ENCODE measurements at regions not wholly inside any gene's neighbourhood (a gene's known extent, or its start where the extent isn't known, plus 50 kb on each side); places are given as distances from the start of the nearest gene placed in this dataset.

DNA sequence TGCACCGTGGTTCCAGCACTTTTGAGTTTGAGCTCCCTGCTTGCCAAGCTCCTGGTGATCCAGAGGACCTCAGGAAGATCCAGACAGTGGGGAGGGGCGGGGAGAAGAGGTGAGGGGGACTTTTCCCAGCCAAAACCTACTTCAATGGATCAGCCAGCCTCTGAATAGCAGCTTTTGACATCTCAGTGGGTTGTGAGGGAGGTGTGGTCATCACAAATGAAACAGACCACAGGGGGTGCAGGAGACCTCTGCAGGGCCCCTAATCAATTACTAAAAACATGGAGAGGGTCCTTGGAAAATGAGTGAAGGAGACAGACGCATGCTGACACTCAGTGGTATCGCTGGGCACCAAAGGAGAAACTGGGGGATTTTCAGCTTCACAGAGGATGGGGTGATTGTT is 372.7 kb downstream of the ZNF521 start:
- BruUV-seq (replicated peaks): no TSS peak
- DNase-seq: no peak
- TF ChIP-seq, protein P1, sequence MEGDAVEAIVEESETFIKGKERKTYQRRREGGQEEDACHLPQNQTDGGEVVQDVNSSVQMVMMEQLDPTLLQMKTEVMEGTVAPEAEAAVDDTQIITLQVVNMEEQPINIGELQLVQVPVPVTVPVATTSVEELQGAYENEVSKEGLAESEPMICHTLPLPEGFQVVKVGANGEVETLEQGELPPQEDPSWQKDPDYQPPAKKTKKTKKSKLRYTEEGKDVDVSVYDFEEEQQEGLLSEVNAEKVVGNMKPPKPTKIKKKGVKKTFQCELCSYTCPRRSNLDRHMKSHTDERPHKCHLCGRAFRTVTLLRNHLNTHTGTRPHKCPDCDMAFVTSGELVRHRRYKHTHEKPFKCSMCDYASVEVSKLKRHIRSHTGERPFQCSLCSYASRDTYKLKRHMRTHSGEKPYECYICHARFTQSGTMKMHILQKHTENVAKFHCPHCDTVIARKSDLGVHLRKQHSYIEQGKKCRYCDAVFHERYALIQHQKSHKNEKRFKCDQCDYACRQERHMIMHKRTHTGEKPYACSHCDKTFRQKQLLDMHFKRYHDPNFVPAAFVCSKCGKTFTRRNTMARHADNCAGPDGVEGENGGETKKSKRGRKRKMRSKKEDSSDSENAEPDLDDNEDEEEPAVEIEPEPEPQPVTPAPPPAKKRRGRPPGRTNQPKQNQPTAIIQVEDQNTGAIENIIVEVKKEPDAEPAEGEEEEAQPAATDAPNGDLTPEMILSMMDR (IDR thresholded peaks at IDR 0.05; ENCODE audit: unreplicated experiment): no peak
- Mint-ChIP-seq H3K36me3 (ENCODE audit: insufficient read depth, unreplicated experiment) (no peaks in the 10 kb centered on the region), H3K9me3 (ENCODE audit: low read depth, unreplicated experiment) (no peaks in the 10 kb centered on the region), H3K4me3 (ENCODE audit: low read depth, unreplicated experiment) (no peak overlapping the region), H3K27ac (ENCODE audit: unreplicated experiment) (no peak overlapping the region), H3K27me3 (ENCODE audit: unreplicated experiment) (peaks cover 87% of the 10 kb centered on the region), H3K4me1 (ENCODE audit: low read depth, unreplicated experiment) (no peaks in the 10 kb centered on the region)
- intact Hi-C loops (cut with micrococcal nuclease; ENCODE audit: unreplicated experiment): no loop called here
- CTCF ChIA-PET: no interaction called here

DNA sequence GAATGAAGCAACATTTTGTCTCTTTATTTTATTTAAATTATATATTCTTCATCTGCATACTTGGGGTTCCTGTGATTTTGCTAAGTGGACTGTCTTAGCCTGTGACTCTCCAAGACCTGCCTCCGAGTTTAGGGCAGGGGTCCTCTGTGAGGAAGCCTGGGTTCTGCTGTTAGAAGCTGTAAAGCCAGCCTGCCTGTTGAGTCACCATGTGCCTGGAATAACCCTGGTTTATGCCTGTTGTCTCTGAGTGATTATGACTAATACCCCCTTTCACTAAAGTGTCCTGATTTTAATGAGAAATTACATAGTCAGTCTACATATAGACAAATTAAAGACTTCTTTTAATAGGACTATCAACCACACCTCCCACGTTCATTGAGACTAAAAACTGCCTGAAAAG is 369.1 kb downstream of the ZNF521 start:
- Mint-ChIP-seq H3K27ac (ENCODE audit: unreplicated experiment) (no peak overlapping the region), H3K27me3 (ENCODE audit: unreplicated experiment) (peaks cover 96% of the 10 kb centered on the region)

DNA sequence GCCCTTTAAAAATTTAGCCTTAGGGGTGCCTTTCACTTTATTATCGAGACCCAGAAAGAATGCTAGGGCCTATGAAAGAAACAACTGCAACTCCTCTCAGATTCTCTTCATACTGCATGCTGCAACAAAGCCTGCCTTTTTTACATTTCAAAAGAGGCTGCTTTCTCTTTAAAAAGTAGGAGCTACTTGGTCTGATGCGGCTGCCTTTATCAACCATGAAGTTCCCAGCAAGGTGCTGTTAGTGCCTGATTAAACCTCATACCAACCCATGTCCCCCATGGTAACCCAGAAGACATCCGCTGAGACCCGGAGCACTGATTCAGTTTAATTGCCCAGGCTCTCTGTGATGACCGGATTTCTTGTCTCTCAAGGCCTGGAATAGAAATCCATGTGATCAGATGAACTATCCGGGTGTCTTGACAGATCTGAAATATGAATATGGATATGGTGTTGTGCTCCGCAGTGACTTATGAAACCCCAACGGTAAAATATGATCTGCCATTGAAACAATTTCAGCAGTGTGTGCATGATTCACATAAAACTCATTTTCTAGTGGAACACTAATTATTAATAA is 368.3 kb downstream of the ZNF521 start:
- Mint-ChIP-seq H3K36me3 (ENCODE audit: insufficient read depth, unreplicated experiment) (no peaks in the 10 kb centered on the region), H3K9me3 (ENCODE audit: low read depth, unreplicated experiment) (no peaks in the 10 kb centered on the region), H3K4me1 (ENCODE audit: low read depth, unreplicated experiment) (no peaks in the 10 kb centered on the region), H3K4me3 (ENCODE audit: low read depth, unreplicated experiment) (no peak overlapping the region), H3K27ac (ENCODE audit: unreplicated experiment) (no peak overlapping the region), H3K27me3 (ENCODE audit: unreplicated experiment) (peaks cover 93% of the 10 kb centered on the region)
- no TSS peak for BruUV-seq (replicated peaks)
- CTCF ChIA-PET: no interaction called here
- TF ChIP-seq, protein P1 (IDR thresholded peaks at IDR 0.05; ENCODE audit: unreplicated experiment): no peak
- no peak for DNase-seq
- intact Hi-C loops (cut with micrococcal nuclease; ENCODE audit: unreplicated experiment): no loop called here

More for the DNA sequence above, 369.1 kb downstream of the ZNF521 start:
- intact Hi-C loops (cut with micrococcal nuclease; ENCODE audit: unreplicated experiment): no loop called here
- CTCF ChIA-PET: no interaction called here
- no peaks in the 10 kb centered on the region for H3K9me3 Mint-ChIP-seq (ENCODE audit: low read depth, unreplicated experiment)
- H3K4me1 Mint-ChIP-seq (ENCODE audit: low read depth, unreplicated experiment): no peaks in the 10 kb centered on the region
- no peak for DNase-seq
- no peak overlapping the region for H3K4me3 Mint-ChIP-seq (ENCODE audit: low read depth, unreplicated experiment)
- H3K36me3 Mint-ChIP-seq (ENCODE audit: insufficient read depth, unreplicated experiment): no peaks in the 10 kb centered on the region
- no TSS peak for BruUV-seq (replicated peaks)
- TF ChIP-seq, protein P1 (IDR thresholded peaks at IDR 0.05; ENCODE audit: unreplicated experiment): no peak

DNA sequence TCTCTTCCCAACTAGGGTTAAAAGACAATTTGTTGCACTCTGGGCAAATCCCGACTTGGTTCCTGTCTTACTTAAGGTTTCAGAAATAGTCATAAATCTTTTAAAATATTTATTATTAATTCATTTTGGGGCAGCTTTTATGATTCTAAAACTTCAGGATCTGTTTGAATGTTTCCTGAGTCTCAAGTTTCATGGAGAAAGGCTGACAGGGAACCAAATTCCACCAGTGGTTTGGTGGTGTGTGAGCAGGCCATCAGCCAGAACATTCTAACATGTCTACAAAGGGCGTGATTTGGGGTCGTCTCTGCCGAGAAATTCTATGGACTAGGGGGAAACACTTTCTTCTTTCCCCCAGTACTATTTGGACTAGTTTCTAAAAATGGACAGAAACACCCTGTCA is 366.4 kb downstream of the ZNF521 start:
- Mint-ChIP-seq H3K36me3 (ENCODE audit: insufficient read depth, unreplicated experiment) (no peaks in the 10 kb centered on the region), H3K27me3 (ENCODE audit: unreplicated experiment) (peaks cover 73% of the 10 kb centered on the region), H3K4me1 (ENCODE audit: low read depth, unreplicated experiment) (no peaks in the 10 kb centered on the region), H3K9me3 (ENCODE audit: low read depth, unreplicated experiment) (no peaks in the 10 kb centered on the region), H3K27ac (ENCODE audit: unreplicated experiment) (no peak overlapping the region), H3K4me3 (ENCODE audit: low read depth, unreplicated experiment) (no peak overlapping the region)
- TF ChIP-seq, protein P1 (IDR thresholded peaks at IDR 0.05; ENCODE audit: unreplicated experiment): no peak
- CTCF ChIA-PET: interaction anchor here (0.6 kb wide), 1 partner anchor 934 kb away, joined by 3 read pairs; no protein-coding TSS in a partner anchor
- DNase-seq: no peak
- intact Hi-C loops (cut with micrococcal nuclease; ENCODE audit: unreplicated experiment): no loop called here
- no TSS peak for BruUV-seq (replicated peaks)
